ENCODE measurements at regions not wholly inside any gene's neighbourhood (a gene's known extent, or its start where the extent isn't known, plus 50 kb on each side); places are given as distances from the start of the nearest gene placed in this dataset.

DNA sequence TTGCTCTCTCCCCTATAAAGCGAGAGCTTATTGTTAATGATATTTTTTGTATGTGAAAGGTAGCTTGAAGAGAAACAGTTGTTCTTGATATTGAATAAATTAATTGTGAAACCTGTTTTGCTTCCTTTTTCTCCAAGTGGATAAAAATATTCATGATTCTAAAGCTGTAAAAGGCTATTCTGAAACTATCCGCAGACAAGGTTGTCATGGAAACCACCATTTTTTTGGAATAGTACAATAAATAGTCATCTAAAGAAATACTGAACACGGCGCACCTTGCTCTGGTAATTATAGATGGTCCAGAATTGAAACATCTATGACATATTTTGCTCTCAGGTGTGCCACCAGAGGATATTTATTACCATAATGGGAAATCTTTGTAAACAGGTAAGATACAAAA is 1103.0 kb upstream of the SLC39A10 start:
- H3K4me3 ChIP-seq (ENCODE audit: low read depth, low read length, poor library complexity, severe bottlenecking) = no peak overlapping the region
- TF ChIP-seq EZH2phosphoT487 (IDR thresholded peaks at IDR 0.05; ENCODE audit: borderline replicate concordance, low read depth, low read length) = no peak
- TF ChIP-seq, protein P1, sequence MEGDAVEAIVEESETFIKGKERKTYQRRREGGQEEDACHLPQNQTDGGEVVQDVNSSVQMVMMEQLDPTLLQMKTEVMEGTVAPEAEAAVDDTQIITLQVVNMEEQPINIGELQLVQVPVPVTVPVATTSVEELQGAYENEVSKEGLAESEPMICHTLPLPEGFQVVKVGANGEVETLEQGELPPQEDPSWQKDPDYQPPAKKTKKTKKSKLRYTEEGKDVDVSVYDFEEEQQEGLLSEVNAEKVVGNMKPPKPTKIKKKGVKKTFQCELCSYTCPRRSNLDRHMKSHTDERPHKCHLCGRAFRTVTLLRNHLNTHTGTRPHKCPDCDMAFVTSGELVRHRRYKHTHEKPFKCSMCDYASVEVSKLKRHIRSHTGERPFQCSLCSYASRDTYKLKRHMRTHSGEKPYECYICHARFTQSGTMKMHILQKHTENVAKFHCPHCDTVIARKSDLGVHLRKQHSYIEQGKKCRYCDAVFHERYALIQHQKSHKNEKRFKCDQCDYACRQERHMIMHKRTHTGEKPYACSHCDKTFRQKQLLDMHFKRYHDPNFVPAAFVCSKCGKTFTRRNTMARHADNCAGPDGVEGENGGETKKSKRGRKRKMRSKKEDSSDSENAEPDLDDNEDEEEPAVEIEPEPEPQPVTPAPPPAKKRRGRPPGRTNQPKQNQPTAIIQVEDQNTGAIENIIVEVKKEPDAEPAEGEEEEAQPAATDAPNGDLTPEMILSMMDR (conservative IDR thresholded peaks at IDR 0.05; ENCODE audit: low read length) = no peak
- H3K79me2 ChIP-seq (ENCODE audit: insufficient read depth, low read depth, low read length) = no peaks in the 10 kb centered on the region
- H2AFZ ChIP-seq (ENCODE audit: low read length) = no peak overlapping the region
- H4K20me1 ChIP-seq (ENCODE audit: insufficient read depth, low read length) = no peaks in the 10 kb centered on the region
- H3K27ac ChIP-seq (ENCODE audit: low read depth, low read length, poor library complexity, severe bottlenecking) = no peak overlapping the region
- ChIA-PET CTCF (ENCODE audit: unreplicated experiment) (no interaction called here), POLR2A (no interaction called here)
- DNase-seq (ENCODE audit: low spot score) = no peak
- H3K9me3 ChIP-seq (ENCODE audit: low read length) = no peaks in the 10 kb centered on the region
- H3K36me3 ChIP-seq (ENCODE audit: insufficient read depth, low read length) = no peaks in the 10 kb centered on the region
- no peak overlapping the region for H3K4me2 ChIP-seq (ENCODE audit: low read length)
- BruUV-seq (replicated peaks) = no TSS peak
- H3K4me1 ChIP-seq (ENCODE audit: insufficient read depth, low read length, poor library complexity, severe bottlenecking) = no peaks in the 10 kb centered on the region
- H3K9me2 ChIP-seq (ENCODE audit: insufficient read depth, low read length) = no peaks in the 10 kb centered on the region
- intact Hi-C loops (cut with micrococcal nuclease; ENCODE audit: unreplicated experiment) = no loop called here

DNA sequence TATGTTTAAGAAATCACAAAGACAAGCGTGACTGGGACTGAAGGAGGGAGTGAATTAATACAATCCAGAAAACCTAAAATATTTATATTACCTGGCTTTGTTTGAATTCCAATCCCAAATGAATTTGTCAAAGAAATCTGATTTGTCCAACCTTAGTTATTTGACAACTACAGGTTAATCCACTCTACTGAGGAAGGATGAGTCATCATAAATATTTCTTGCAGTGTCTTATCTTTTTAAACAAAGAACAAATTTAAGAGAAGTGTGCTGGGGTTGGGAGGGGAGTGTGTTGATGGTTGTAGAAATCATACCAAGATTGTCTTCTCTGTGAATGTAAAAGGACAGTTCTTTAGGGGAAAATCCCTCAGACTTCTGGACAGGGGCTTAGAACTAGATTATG is 1106.3 kb upstream of the SLC39A10 start:
- no peak overlapping the region for H3K4me2 ChIP-seq (ENCODE audit: low read length)
- H3K9me3 ChIP-seq (ENCODE audit: low read length) = no peaks in the 10 kb centered on the region
- POLR2A ChIA-PET = no interaction called here
- CTCF ChIA-PET (ENCODE audit: unreplicated experiment) = no interaction called here
- no peaks in the 10 kb centered on the region for H3K36me3 ChIP-seq (ENCODE audit: insufficient read depth, low read length)
- no TSS peak for BruUV-seq (replicated peaks)
- H3K79me2 ChIP-seq (ENCODE audit: insufficient read depth, low read depth, low read length) = no peaks in the 10 kb centered on the region
- H4K20me1 ChIP-seq (ENCODE audit: insufficient read depth, low read length) = no peaks in the 10 kb centered on the region
- no peak for DNase-seq (ENCODE audit: low spot score)
- no peak overlapping the region for H3K27ac ChIP-seq (ENCODE audit: low read depth, low read length, poor library complexity, severe bottlenecking)
- H3K9me2 ChIP-seq (ENCODE audit: insufficient read depth, low read length) = no peaks in the 10 kb centered on the region
- no peak overlapping the region for H2AFZ ChIP-seq (ENCODE audit: low read length)
- no peak overlapping the region for H3K4me3 ChIP-seq (ENCODE audit: low read depth, low read length, poor library complexity, severe bottlenecking)
- TF ChIP-seq, protein P1 (conservative IDR thresholded peaks at IDR 0.05; ENCODE audit: low read length) = no peak
- no peak for TF ChIP-seq EZH2phosphoT487 (IDR thresholded peaks at IDR 0.05; ENCODE audit: borderline replicate concordance, low read depth, low read length)
- intact Hi-C loops (cut with micrococcal nuclease; ENCODE audit: unreplicated experiment) = no loop called here
- H3K4me1 ChIP-seq (ENCODE audit: insufficient read depth, low read length, poor library complexity, severe bottlenecking) = no peaks in the 10 kb centered on the region

DNA sequence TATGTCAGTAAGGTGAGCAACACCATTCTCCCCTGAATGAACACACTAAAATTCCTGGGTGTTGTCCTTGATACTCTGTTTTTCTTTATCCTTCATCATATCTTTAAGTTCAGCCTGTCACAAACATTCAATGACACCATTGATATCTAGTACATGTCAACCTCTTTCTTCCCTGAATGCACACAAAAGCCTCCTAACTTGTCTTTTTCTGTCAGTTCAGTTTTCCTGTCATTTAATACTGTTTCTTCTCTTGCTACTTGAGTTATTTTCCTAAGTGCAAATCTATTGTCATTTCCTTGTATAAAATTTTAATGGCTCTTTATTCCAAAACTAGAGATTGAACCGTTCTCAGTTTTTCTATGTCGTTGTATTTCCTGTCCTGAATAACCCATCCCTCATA is 1107.6 kb upstream of the SLC39A10 start:
- H3K4me1 ChIP-seq (ENCODE audit: insufficient read depth, low read length, poor library complexity, severe bottlenecking) = no peaks in the 10 kb centered on the region
- H3K4me3 ChIP-seq (ENCODE audit: low read depth, low read length, poor library complexity, severe bottlenecking) = no peak overlapping the region
- intact Hi-C loops (cut with micrococcal nuclease; ENCODE audit: unreplicated experiment) = no loop called here
- H2AFZ ChIP-seq (ENCODE audit: low read length) = no peak overlapping the region
- no peaks in the 10 kb centered on the region for H3K9me3 ChIP-seq (ENCODE audit: low read length)
- no TSS peak for BruUV-seq (replicated peaks)
- no peaks in the 10 kb centered on the region for H3K36me3 ChIP-seq (ENCODE audit: insufficient read depth, low read length)
- H4K20me1 ChIP-seq (ENCODE audit: insufficient read depth, low read length) = no peaks in the 10 kb centered on the region
- TF ChIP-seq EZH2phosphoT487 (IDR thresholded peaks at IDR 0.05; ENCODE audit: borderline replicate concordance, low read depth, low read length) = no peak
- TF ChIP-seq, protein P1 (conservative IDR thresholded peaks at IDR 0.05; ENCODE audit: low read length) = no peak
- no peak for DNase-seq (ENCODE audit: low spot score)
- H3K79me2 ChIP-seq (ENCODE audit: insufficient read depth, low read depth, low read length) = no peaks in the 10 kb centered on the region
- CTCF ChIA-PET (ENCODE audit: unreplicated experiment) = no interaction called here
- H3K27ac ChIP-seq (ENCODE audit: low read depth, low read length, poor library complexity, severe bottlenecking) = no peak overlapping the region
- POLR2A ChIA-PET = no interaction called here
- no peaks in the 10 kb centered on the region for H3K9me2 ChIP-seq (ENCODE audit: insufficient read depth, low read length)
- no peak overlapping the region for H3K4me2 ChIP-seq (ENCODE audit: low read length)
